ENCODE measurements at regions not wholly inside any gene's neighbourhood (a gene's known extent, or its start where the extent isn't known, plus 50 kb on each side); places are given as distances from the start of the nearest gene placed in this dataset.

- H3K4me2 ChIP-seq (ENCODE audit: low read depth, low read length): no peak overlapping the region
- no peak overlapping the region for H3K27ac ChIP-seq (ENCODE audit: low read length)
- DNase-seq: no peak
- TF ChIP-seq EZH2 (optimal IDR thresholded peaks at IDR 0.05; ENCODE audit: low read depth, low read length) (no peak), CTCF (IDR thresholded peaks at IDR 0.05; ENCODE audit: low read length) (no peak), EZH2phosphoT487 (IDR thresholded peaks at IDR 0.05; ENCODE audit: low read length) (no peak)
- peaks cover 48% of the 10 kb centered on the region for H3K4me1 ChIP-seq (ENCODE audit: low read length)
- 0 out of 2 replicates have a peak, but pooled peaks cover 5% of the 10 kb centered on the region for H3K9me2 ChIP-seq (replicated peaks; ENCODE audit: insufficient read depth, low read length)
- no peaks in the 10 kb centered on the region for H3K9me3 ChIP-seq (replicated peaks; ENCODE audit: insufficient read depth, low read length)
- H3K9ac ChIP-seq (ENCODE audit: low read length): no peak overlapping the region
- H4K20me1 ChIP-seq (ENCODE audit: insufficient read depth, low read length): no peaks in the 10 kb centered on the region
- H3K79me2 ChIP-seq (ENCODE audit: low read length): no peaks in the 10 kb centered on the region
- H3K4me3 ChIP-seq (ENCODE audit: low read length): no peak overlapping the region
- no peak overlapping the region for H2AFZ ChIP-seq (ENCODE audit: low read length)
- H3F3A ChIP-seq (ENCODE audit: insufficient read depth, low read length): peaks cover 19% of the 10 kb centered on the region
- no peaks in the 10 kb centered on the region for H3K27me3 ChIP-seq (replicated peaks; ENCODE audit: insufficient read depth, low read length)
- no peaks in the 10 kb centered on the region for H3K36me3 ChIP-seq (replicated peaks; ENCODE audit: insufficient read depth, low read length)
Measured at GRCh38 chr12:92063641-92064040, 82.0 kb downstream of the BTG1 start.

- Histone ChIP-seq H3K9me2 (replicated peaks; ENCODE audit: insufficient read depth, low read length) (no peaks in the 10 kb centered on the region), H3K9ac (ENCODE audit: low read length) (no peak overlapping the region), H2AFZ (ENCODE audit: low read length) (no peak overlapping the region), H4K20me1 (ENCODE audit: insufficient read depth, low read length) (no peaks in the 10 kb centered on the region), H3K9me3 (replicated peaks; ENCODE audit: insufficient read depth, low read length) (no peaks in the 10 kb centered on the region), H3K79me2 (ENCODE audit: low read length) (no peaks in the 10 kb centered on the region), H3K4me3 (ENCODE audit: low read length) (no peak overlapping the region), H3K27me3 (replicated peaks; ENCODE audit: insufficient read depth, low read length) (no peaks in the 10 kb centered on the region), H3K36me3 (replicated peaks; ENCODE audit: insufficient read depth, low read length) (no peaks in the 10 kb centered on the region), H3F3A (ENCODE audit: insufficient read depth, low read length) (peaks cover 24% of the 10 kb centered on the region), H3K4me1 (ENCODE audit: low read length) (peaks cover 56% of the 10 kb centered on the region), H3K27ac (ENCODE audit: low read length) (no peak overlapping the region), H3K4me2 (ENCODE audit: low read depth, low read length) (no peak overlapping the region)
- TF ChIP-seq CTCF (IDR thresholded peaks at IDR 0.05; ENCODE audit: low read length) (no peak), EZH2 (optimal IDR thresholded peaks at IDR 0.05; ENCODE audit: low read depth, low read length) (no peak), EZH2phosphoT487 (IDR thresholded peaks at IDR 0.05; ENCODE audit: low read length) (no peak)
- no peak for DNase-seq
Measured at GRCh38 chr12:92062539-92063493, 82.8 kb downstream of the BTG1 start.

GRCh38 chr12:92061061-92061460 is 84.6 kb downstream of the BTG1 start:
- H4K20me1 ChIP-seq (ENCODE audit: insufficient read depth, low read length): no peaks in the 10 kb centered on the region
- H3K4me1 ChIP-seq (ENCODE audit: low read length): peaks cover 60% of the 10 kb centered on the region
- H3K9ac ChIP-seq (ENCODE audit: low read length): no peak overlapping the region
- H2AFZ ChIP-seq (ENCODE audit: low read length): no peak overlapping the region
- no peak overlapping the region; the same call in 1 of the 2 replicates for H3K27ac ChIP-seq (ENCODE audit: low read length)
- H3K9me2 ChIP-seq (replicated peaks; ENCODE audit: insufficient read depth, low read length): no peaks in the 10 kb centered on the region
- H3K79me2 ChIP-seq (ENCODE audit: low read length): no peaks in the 10 kb centered on the region
- no peaks in the 10 kb centered on the region for H3K27me3 ChIP-seq (replicated peaks; ENCODE audit: insufficient read depth, low read length)
- H3K4me3 ChIP-seq (ENCODE audit: low read length): no peak overlapping the region
- TF ChIP-seq CTCF (IDR thresholded peaks at IDR 0.05; ENCODE audit: low read length): no peak
- no peaks in the 10 kb centered on the region for H3K9me3 ChIP-seq (replicated peaks; ENCODE audit: insufficient read depth, low read length)
- H3K36me3 ChIP-seq (replicated peaks; ENCODE audit: insufficient read depth, low read length): no peaks in the 10 kb centered on the region
- DNase-seq: no peak
- H3F3A ChIP-seq (ENCODE audit: insufficient read depth, low read length): peaks cover 24% of the 10 kb centered on the region
- peak overlapping the region; percentile 10; the same call in 1 of the 2 replicates for H3K4me2 ChIP-seq (ENCODE audit: low read depth, low read length)
